GM13976 (cell line): ENCODE measurements at regions not wholly inside any gene's neighbourhood (a gene's known extent, or its start where the extent isn't known, plus 50 kb on each side); places are given as distances from the start of the nearest gene placed in this dataset.

Source experiments
- DNase-seq: peaks from one replicate; pipeline ENCODE4 v3.0.0; 2012; ENCODE audit warnings: low spot score
- in situ Hi-C: fragments of 300-500 bp; cut with MboI; formaldehyde crosslinking; loops from one replicate; pipeline ENCODE4 v1.12.0; 2022; ENCODE audit warnings: low sequenced_read_pairs, mixed read lengths, inconsistent platforms; ENCODE audit not compliant: unreplicated experiment
- TF ChIP-seq, protein P1 (sequence below): IDR thresholded peaks from 2 replicates; pipeline ENCODE4 v1.5.1; 2012; ENCODE audit warnings: borderline replicate concordance, mild to moderate bottlenecking; ENCODE audit not compliant: insufficient read depth; ENCODE audit errors: extremely low read depth, missing control alignments, control extremely low read depth

- in situ Hi-C loops, result no loop called here
- TF ChIP-seq, protein P1, sequence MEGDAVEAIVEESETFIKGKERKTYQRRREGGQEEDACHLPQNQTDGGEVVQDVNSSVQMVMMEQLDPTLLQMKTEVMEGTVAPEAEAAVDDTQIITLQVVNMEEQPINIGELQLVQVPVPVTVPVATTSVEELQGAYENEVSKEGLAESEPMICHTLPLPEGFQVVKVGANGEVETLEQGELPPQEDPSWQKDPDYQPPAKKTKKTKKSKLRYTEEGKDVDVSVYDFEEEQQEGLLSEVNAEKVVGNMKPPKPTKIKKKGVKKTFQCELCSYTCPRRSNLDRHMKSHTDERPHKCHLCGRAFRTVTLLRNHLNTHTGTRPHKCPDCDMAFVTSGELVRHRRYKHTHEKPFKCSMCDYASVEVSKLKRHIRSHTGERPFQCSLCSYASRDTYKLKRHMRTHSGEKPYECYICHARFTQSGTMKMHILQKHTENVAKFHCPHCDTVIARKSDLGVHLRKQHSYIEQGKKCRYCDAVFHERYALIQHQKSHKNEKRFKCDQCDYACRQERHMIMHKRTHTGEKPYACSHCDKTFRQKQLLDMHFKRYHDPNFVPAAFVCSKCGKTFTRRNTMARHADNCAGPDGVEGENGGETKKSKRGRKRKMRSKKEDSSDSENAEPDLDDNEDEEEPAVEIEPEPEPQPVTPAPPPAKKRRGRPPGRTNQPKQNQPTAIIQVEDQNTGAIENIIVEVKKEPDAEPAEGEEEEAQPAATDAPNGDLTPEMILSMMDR, result no peak
- no peak for DNase-seq
Measured at GRCh38 chr18:64966667-64967066, 784.1 kb upstream of the CDH7 start.

- TF ChIP-seq, protein P1, result no peak
- DNase-seq, result no peak
- in situ Hi-C loops, result no loop called here
Measured at GRCh38 chr18:64956465-64956864, 794.3 kb upstream of the CDH7 start.

DNA sequence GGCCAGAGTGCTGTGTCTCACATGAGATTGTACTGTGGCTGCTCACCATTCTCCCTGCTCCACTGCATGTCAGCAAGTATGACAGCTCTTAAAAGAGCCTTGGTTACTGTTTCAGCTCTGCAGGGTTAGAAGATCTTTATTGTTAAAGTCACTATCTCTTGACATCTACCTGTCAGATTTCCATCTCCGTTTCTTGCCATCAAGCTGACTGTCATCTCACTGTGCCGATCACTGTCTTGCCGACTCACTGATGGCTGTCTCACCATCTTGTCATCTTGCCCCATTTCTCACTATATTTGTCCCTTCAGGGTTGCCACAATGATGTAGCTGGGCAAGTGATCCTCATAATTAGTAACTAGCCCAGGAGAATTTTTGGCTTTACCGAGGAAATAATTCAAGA, 800.9 kb upstream of the CDH7 start:
- in situ Hi-C loops, result no loop called here
- TF ChIP-seq, protein P1, result no peak

DNA sequence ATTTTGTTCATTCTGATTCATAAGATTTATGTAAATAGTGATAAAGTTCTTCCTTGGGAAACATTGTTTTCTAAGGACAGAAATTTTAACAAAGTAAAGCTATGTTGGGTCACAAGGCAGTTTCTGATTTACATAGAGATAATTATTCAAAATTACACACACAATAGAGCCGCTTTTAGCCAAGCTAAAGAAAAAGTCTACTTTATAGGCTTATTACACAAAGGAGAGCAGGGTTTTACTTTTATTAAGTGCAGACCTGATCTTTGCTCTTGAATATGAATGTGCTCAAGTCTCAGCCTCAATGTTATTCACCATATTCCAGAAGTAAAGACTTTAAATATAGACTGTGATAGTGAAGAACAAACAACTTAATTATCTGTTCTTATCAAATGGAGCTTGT, 787.8 kb upstream of the LINC00305 start:
- in situ Hi-C loops, result no loop called here
- DNase-seq, result no peak
- TF ChIP-seq, protein P1, result no peak

More for the DNA sequence above, 800.9 kb upstream of the CDH7 start:
- no peak for DNase-seq

- no peak for DNase-seq
- in situ Hi-C loops, result no loop called here
- TF ChIP-seq, protein P1, result no peak
Measured at GRCh38 chr18:64929036-64929435, 780.1 kb upstream of the LINC00305 start.

DNA sequence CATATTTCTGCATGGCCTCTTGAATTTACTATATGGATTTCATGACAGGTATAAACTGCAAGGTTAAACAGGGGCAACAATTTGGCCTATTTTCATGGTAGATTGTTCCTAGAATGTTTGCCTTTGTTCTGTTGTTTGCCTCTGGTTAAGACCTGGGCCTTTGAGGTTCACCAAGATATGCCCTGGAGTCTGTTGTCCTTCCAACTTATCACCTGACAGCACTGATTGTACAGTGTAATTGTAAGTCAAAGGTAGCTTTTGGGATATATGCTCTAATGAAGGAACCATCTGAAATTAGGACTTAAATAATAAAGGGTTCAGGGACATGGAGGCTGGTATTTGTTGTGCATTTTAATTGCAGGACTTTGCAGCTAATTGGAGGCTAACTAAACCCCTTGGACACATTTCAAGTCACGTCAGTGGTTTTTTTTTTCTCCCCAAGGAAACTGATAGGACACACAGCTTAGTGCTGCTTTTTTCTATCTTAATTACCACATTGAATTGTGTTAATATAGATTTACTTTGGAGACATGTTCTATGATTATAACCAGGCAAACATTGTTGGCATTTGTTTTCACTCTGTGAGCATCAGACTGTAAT, 771.2 kb upstream of the LINC00305 start:
- TF ChIP-seq, protein P1, result no peak
- no peak for DNase-seq
- in situ Hi-C loops, result no loop called here

DNA sequence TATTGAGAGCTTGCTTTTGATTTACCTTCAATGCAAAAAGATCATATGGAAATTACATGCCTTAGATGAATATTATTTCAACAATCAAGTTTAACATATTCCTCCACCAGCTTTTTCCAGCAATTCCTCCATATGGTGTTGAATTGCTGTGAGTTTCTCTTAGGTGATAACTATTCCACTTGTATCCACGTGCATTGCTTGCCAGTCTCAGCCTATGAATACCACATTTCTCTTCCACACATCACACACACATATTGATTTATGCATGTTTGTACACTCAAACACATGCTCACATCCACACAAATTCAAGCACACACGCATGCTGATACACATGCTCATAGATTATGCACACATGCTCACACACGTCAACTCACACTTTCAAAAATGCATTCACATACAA, 770.0 kb upstream of the LINC00305 start:
- no peak for DNase-seq
- in situ Hi-C loops, result no loop called here
- TF ChIP-seq, protein P1, result no peak
